HEK293T (cell line): ENCODE measurements at regions not wholly inside any gene's neighbourhood (a gene's known extent, or its start where the extent isn't known, plus 50 kb on each side); places are given as distances from the start of the nearest gene placed in this dataset.

Experiments
- FOXM1 ChIP-seq: fragments of 450-650 bp; IDR thresholded peaks from 2 replicates; pipeline ENCODE4 v1.6.1; 2017; ENCODE audit warnings: mild to moderate bottlenecking, borderline replicate concordance
- HDGF ChIP-seq: fragments of 450-650 bp; IDR thresholded peaks from 2 replicates; pipeline ENCODE4 v1.6.1; 2017; ENCODE audit warnings: antibody characterized with exemption, borderline replicate concordance
- L3MBTL2 ChIP-seq: fragments of 450-650 bp; conservative IDR thresholded peaks from 2 replicates; pipeline ENCODE4 v1.6.1; 2016; ENCODE audit warnings: mild to moderate bottlenecking
- NFRKB ChIP-seq: fragments of 450-650 bp; IDR thresholded peaks from 2 replicates; pipeline ENCODE4 v1.6.1; 2016; ENCODE audit warnings: mild to moderate bottlenecking, moderate library complexity
- SP1 ChIP-seq: fragments of 450-650 bp; IDR thresholded peaks from 2 replicates; pipeline ENCODE4 v1.6.1; 2017

- no peak for TF ChIP-seq NFRKB
- no peak for TF ChIP-seq FOXM1
- no peak for TF ChIP-seq L3MBTL2
- TF ChIP-seq SP1, result no peak
- TF ChIP-seq HDGF, result no peak
Measured at GRCh38 chr2:4981802-4982409, 710.3 kb upstream of the SOX11 start.
